GM12873 (cell line): ENCODE measurements at regions not wholly inside any gene's neighbourhood (a gene's known extent, or its start where the extent isn't known, plus 50 kb on each side); places are given as distances from the start of the nearest gene placed in this dataset.

ENCODE experiments used
- CTCF ChIP-seq: IDR thresholded peaks from 2 replicates; pipeline ENCODE4 v1.5.1; 2012; ENCODE audit warnings: low read depth, mild to moderate bottlenecking, moderate library complexity, low read length, control low read depth; ENCODE audit not compliant: insufficient read depth; ENCODE audit errors: missing control alignments

GRCh38 chr5:164518067-164518740, 1012.8 kb downstream of the MAT2B start:
- TF ChIP-seq CTCF: no peak

- no peak for TF ChIP-seq CTCF
Observed at GRCh38 chr5:164518741-164519080, 1013.3 kb downstream of the MAT2B start.

GRCh38 chr5:164532235-164532900, 1026.9 kb downstream of the MAT2B start:
- TF ChIP-seq CTCF: no peak

- no peak for TF ChIP-seq CTCF
Observed at GRCh38 chr5:164540174-164540573, 1034.8 kb downstream of the MAT2B start.

- no peak for TF ChIP-seq CTCF
Observed at GRCh38 chr5:164545507-164545906, 1040.1 kb downstream of the MAT2B start.

- TF ChIP-seq CTCF: no peak
Observed at GRCh38 chr5:164553851-164554250, 1048.4 kb downstream of the MAT2B start.

- no peak for TF ChIP-seq CTCF
Observed at GRCh38 chr5:164555809-164556208, 1050.4 kb downstream of the MAT2B start.
